Adrenal gland (tissue), 9 donors: ENCODE measurements at regions not wholly inside any gene's neighbourhood (a gene's known extent, or its start where the extent isn't known, plus 50 kb on each side); places are given as distances from the start of the nearest gene placed in this dataset.
"Not testable (repeated sequence)": the region's sequence is repeated elsewhere in the genome, so short reads cannot be mapped to it uniquely, and the experiment has no call there.

Experiments
- DNase-seq, 7 donors: peaks; one replicate each; pipeline ENCODE4 v3.0.0-alpha.2; 2019 to 2020
- H3K27ac ChIP-seq, 5 donors: fragments of 200-600 bp; sonication (generic) in 4 of 5; 1 replicate in 3 of 5; 2 replicates in 2 of 5; pipeline versions ENCODE4 v1.5.1 to v1.8.0; 2016 to 2020; ENCODE audit warnings: mild to moderate bottlenecking in 1 of 5
- H3K27me3 ChIP-seq: fragments of 200-600 bp; 2 replicates; pipeline ENCODE4 v1.8.0; 2021
- H3K36me3 ChIP-seq, 2 donors: fragments of 200-600 bp; replicated peaks in 1 of 2; 1 replicate in 1 of 2; 2 replicates in 1 of 2; pipeline versions ENCODE4 v1.5.1 to v1.8.0; 2018 to 2022
- H3K4me1 ChIP-seq, 2 donors: fragments of 200-600 bp; replicated peaks in 1 of 2; 1 replicate in 1 of 2; 2 replicates in 1 of 2; pipeline versions ENCODE4 v1.5.1 to v1.8.0; 2018 to 2021
- H3K4me3 ChIP-seq, 4 donors: fragments of 200-600 bp; sonication (generic) in 3 of 4; one replicate each; pipeline ENCODE4 v1.5.1; 2016 to 2018
- H3K9me3 ChIP-seq, 3 donors: fragments of 200-600 bp; sonication (generic) in 1 of 3; replicated peaks in 1 of 3; 1 replicate in 2 of 3; 2 replicates in 1 of 3; pipeline versions ENCODE4 v1.5.1 to v1.8.0; 2016 to 2021
- CTCF ChIP-seq, 6 experiments: fragments of 450-650 bp in 4 of 6; fragments of 200-600 bp in 2 of 6; sonication (generic) in 1 of 6; IDR thresholded peaks; 1 replicate in 5 of 6; 2 replicates in 1 of 6; pipeline versions ENCODE4 v1.5.1 to v1.8.0; 2016 to 2021; ENCODE audit warnings: antibody characterized with exemption in 6 of 6, mild to moderate bottlenecking in 2 of 6, moderate library complexity in 1 of 6
- POLR2A ChIP-seq, 2 donors: fragments of 450-650 bp; IDR thresholded peaks; one replicate each; pipeline ENCODE4 v1.6.1; 2017; ENCODE audit warnings: antibody characterized with exemption in 2 of 2, mild to moderate bottlenecking in 2 of 2, moderate library complexity in 1 of 2
- WGBS, 4 donors: extraction: QIAGEN DNeasy Blood & Tissue Kit in 2 of 4; methylation state at CpG; one replicate each; pipeline versions ENCODE4 v1.1.5 to v1.1.7; 2013 to 2017; 5-methylcytosine and 5-hydroxymethylcytosine counted together
- intact Hi-C, 2 donors: fragments of 100-400 bp; cut with DNase I; formaldehyde crosslinking; loops; one replicate each; pipeline versions ENCODE4 v1.14.1 to v1.15.0; 2022 to 2023
- donor health status: healthy with polysubstance abuse.
- donor health status: Bipolar disorder and iron deficiency.
- donor health status: DM: yes; HTN: yes; CAD: no.
- donor health status: DM: no; HTN: no; CAD: no.
- donor health status: DM: no; HTN: no; CAD: no.

GRCh38 chr5:54379590-54379989, 69.2 kb upstream of the ARL15 start:
- Histone ChIP-seq H3K4me1 (no peaks in the 10 kb centered on the region), H3K4me3 (no peak overlapping the region), H3K36me3 (no peaks in the 10 kb centered on the region), H3K9me3 (no peaks in the 10 kb centered on the region), H3K27me3 (no peaks in the 10 kb centered on the region), H3K27ac (no peak overlapping the region)
- DNase-seq = no peak
- intact Hi-C loops = no loop called here
- TF ChIP-seq POLR2A (IDR thresholded peaks at IDR 0.05) = no peak
- TF ChIP-seq CTCF (IDR thresholded peaks at IDR 0.05) = no peak
- 76 to 88% (median 86%) methylated on average over 2 of the region's 2 CpGs for WGBS, 4 donors

- H3K36me3 ChIP-seq = no peaks in the 10 kb centered on the region
- DNase-seq = no peak
- no peaks in the 10 kb centered on the region for H3K4me1 ChIP-seq
- intact Hi-C loops = no loop called here
- no peak overlapping the region for H3K4me3 ChIP-seq
- 89 to 96% (median 91%) methylated on average over 4 to 10 of the region's 10 CpGs for WGBS, 4 donors
- H3K27me3 ChIP-seq = no peaks in the 10 kb centered on the region
- H3K9me3 ChIP-seq = no peaks in the 10 kb centered on the region
- no peak overlapping the region for H3K27ac ChIP-seq
- TF ChIP-seq CTCF (IDR thresholded peaks at IDR 0.05) = no peak
- TF ChIP-seq POLR2A (IDR thresholded peaks at IDR 0.05) = no peak
These were observed 68.3 kb upstream of the ARL15 start for GRCh38 chr5:54378707-54379106.

GRCh38 chr5:54377339-54377738, 67.0 kb upstream of the ARL15 start:
- H3K4me1 ChIP-seq, intact Hi-C loops, H3K27me3 ChIP-seq, DNase-seq, H3K36me3 ChIP-seq, H3K4me3 ChIP-seq, H3K27ac ChIP-seq, H3K9me3 ChIP-seq: not testable (repeated sequence)
- 83 to 94% (median 87%) methylated on average over 1 of the region's 1 CpG for WGBS, 4 donors

GRCh38 chr5:54370982-54371381, 60.6 kb upstream of the ARL15 start:
- intact Hi-C loops = no loop called here
- Histone ChIP-seq H3K9me3 (no peaks in the 10 kb centered on the region), H3K27ac (no peak overlapping the region), H3K4me1 (no peaks in the 10 kb centered on the region), H3K36me3 (no peaks in the 10 kb centered on the region), H3K27me3 (no peaks in the 10 kb centered on the region), H3K4me3 (no peak overlapping the region)
- TF ChIP-seq POLR2A (IDR thresholded peaks at IDR 0.05) (no peak), CTCF (IDR thresholded peaks at IDR 0.05) (no peak)
- no peak for DNase-seq

GRCh38 chr5:54367844-54368243, 57.5 kb upstream of the ARL15 start:
- DNase-seq = no peak
- H3K4me3 ChIP-seq = no peak overlapping the region
- no peak overlapping the region for H3K27ac ChIP-seq
- no peaks in the 10 kb centered on the region for H3K27me3 ChIP-seq
- WGBS, 4 donors = 79 to 87% (median 85%) methylated on average over 1 of the region's 1 CpG
- no peaks in the 10 kb centered on the region for H3K9me3 ChIP-seq
- TF ChIP-seq POLR2A (IDR thresholded peaks at IDR 0.05) (no peak), CTCF (IDR thresholded peaks at IDR 0.05) (no peak)
- intact Hi-C loops = no loop called here
- no peaks in the 10 kb centered on the region for H3K4me1 ChIP-seq
- no peaks in the 10 kb centered on the region for H3K36me3 ChIP-seq
